SK-N-MC (cell line): ENCODE measurements at regions not wholly inside any gene's neighbourhood (a gene's known extent, or its start where the extent isn't known, plus 50 kb on each side); places are given as distances from the start of the nearest gene placed in this dataset.

ENCODE experiments used
- DNase-seq: peaks from one replicate; pipeline ENCODE4 v3.0.0-alpha.2; 2011; ENCODE audit warnings: low read depth, low spot score
- H3K27ac ChIP-seq: fragments of 200-600 bp; sonication (generic); 2 replicates; pipeline ENCODE4 v1.5.1; 2016; ENCODE audit warnings: mixed run types
- H3K36me3 ChIP-seq: fragments of 200-600 bp; sonication (generic); 2 replicates; pipeline ENCODE4 v1.6.1; 2017; ENCODE audit warnings: antibody characterized with exemption, low read length, mixed read lengths; ENCODE audit not compliant: insufficient read depth
- H3K4me3 ChIP-seq: fragments of 200-600 bp; sonication (generic); 2 replicates; pipeline ENCODE4 v1.5.1; 2016
- H3K9ac ChIP-seq: fragments of 200-600 bp; sonication (generic); 2 replicates; pipeline ENCODE4 v1.8.0; 2017; ENCODE audit warnings: mixed run types, mixed read lengths; ENCODE audit not compliant: insufficient read length
- H3K9me3 ChIP-seq: fragments of 200-600 bp; sonication (generic); 2 replicates; pipeline ENCODE4 v1.6.1; 2017; ENCODE audit warnings: low read depth, mild to moderate bottlenecking, antibody characterized with exemption, low read length, moderate library complexity, mixed read lengths
- EZH2 ChIP-seq: fragments of 200-600 bp; sonication (generic); IDR thresholded peaks from one replicate; pipeline ENCODE4 v1.6.1; 2017; ENCODE audit warnings: antibody characterized with exemption
- FOXP2 ChIP-seq: optimal IDR thresholded peaks from 2 replicates; pipeline ENCODE3; 2011; ENCODE audit warnings: mild to moderate bottlenecking, moderate library complexity; ENCODE audit not compliant: insufficient read depth; ENCODE audit errors: extremely low read length, control extremely low read depth
- POLR2AphosphoS5 ChIP-seq: IDR thresholded peaks from 2 replicates; pipeline ENCODE4 v1.6.1; 2012; ENCODE audit warnings: mild to moderate bottlenecking, low read depth, low read length, borderline replicate concordance

DNA sequence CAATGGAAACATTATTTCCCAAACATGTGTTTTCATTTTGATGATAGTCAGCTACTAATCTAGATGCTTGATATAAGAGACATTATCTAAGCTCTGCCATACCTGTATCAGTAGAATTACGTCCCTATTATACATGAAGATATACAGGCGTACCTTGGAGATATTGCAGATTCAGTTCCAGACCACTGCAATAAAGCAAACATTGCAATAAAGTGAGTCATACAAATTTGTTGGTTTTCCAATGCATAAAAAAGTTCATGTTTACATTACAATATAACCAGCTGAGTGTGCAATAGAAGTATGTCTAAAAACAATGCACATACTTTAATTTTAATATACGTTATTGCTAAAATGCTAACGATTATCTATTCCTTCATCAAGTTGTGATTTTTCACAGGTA lies 236.0 kb upstream of the ZNF717 start:
- TF ChIP-seq POLR2AphosphoS5 = no peak
- no peak for TF ChIP-seq EZH2
- TF ChIP-seq FOXP2 = no peak
- no peaks in the 10 kb centered on the region for H3K36me3 ChIP-seq

DNA sequence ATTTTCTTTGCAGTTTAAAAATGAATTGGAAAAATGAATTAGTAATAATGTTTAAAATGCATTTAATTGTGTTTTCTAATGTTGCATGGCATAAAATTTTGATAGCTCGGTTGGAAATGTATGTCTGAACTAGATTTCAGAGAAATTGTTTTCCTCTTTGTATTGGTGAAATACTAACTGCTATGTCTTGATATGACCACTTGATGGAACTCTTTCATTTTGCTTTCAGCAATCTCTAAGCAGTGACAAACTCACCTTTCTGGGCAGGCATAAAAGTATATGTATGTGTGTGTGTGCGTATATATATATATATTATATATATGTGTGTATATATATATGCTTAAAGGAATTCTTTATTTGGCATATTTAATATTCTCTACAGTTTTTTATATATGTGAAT lies 239.3 kb upstream of the ZNF717 start:
- no peak for DNase-seq
- no peak overlapping the region for H3K27ac ChIP-seq
- TF ChIP-seq EZH2 (no peak), FOXP2 (no peak), POLR2AphosphoS5 (no peak)

More for the DNA sequence above, 236.0 kb upstream of the ZNF717 start:
- Histone ChIP-seq H3K9ac (no peak overlapping the region), H3K4me3 (no peak overlapping the region), H3K9me3 (no peaks in the 10 kb centered on the region), H3K27ac (no peak overlapping the region)
- no peak for DNase-seq

DNA sequence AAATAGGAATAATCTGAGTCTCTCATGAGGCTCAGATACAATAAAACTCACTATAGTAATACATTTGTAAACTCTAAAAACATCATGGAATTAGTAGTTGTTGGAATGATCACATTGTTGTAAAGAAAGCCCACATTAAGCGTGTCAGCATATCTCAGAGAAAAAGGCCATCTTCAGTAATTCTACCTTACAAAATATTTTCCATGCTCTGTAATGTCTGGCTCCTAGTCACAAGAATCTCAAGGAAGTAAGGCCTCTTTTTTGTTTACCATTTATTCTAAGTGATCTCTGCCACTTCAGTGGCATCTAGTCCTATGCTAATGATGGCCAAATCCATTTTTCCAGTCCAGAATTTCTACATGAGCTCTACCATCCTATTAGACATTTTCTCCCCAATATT lies 240.2 kb upstream of the ZNF717 start:
- TF ChIP-seq FOXP2 (no peak), POLR2AphosphoS5 (no peak), EZH2 (no peak)
- Histone ChIP-seq H3K9ac (no peak overlapping the region), H3K36me3 (no peaks in the 10 kb centered on the region), H3K27ac (no peak overlapping the region), H3K9me3 (no peaks in the 10 kb centered on the region), H3K4me3 (no peak overlapping the region)
- no peak for DNase-seq

More for the DNA sequence above, 239.3 kb upstream of the ZNF717 start:
- Histone ChIP-seq H3K9ac (no peak overlapping the region), H3K4me3 (no peak overlapping the region), H3K36me3 (no peaks in the 10 kb centered on the region), H3K9me3 (no peaks in the 10 kb centered on the region)

DNA sequence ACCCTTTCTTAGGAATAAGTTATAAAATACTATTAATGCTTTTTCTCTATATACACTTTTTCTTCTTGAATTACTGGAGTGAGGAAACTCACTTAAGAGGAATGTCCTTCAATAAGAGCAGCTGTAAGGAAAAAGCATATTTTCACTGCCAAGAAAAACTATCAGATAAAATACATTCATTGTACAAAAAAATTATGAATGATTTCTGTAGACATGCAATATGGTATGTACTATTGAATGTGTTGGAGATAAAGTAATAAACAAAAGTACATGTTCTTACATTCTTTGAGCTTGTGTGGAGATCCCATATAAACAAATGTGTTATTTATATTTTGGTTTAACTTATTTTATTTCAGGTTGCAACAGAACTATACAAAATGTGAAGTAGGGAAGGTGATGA lies 241.0 kb upstream of the ZNF717 start:
- H3K9ac ChIP-seq = no peak overlapping the region
- no peak overlapping the region for H3K27ac ChIP-seq
- H3K4me3 ChIP-seq = no peak overlapping the region
- TF ChIP-seq EZH2 = no peak
- TF ChIP-seq POLR2AphosphoS5 = no peak
- no peak for TF ChIP-seq FOXP2
- H3K9me3 ChIP-seq = no peaks in the 10 kb centered on the region
- DNase-seq = no peak
- H3K36me3 ChIP-seq = no peaks in the 10 kb centered on the region

DNA sequence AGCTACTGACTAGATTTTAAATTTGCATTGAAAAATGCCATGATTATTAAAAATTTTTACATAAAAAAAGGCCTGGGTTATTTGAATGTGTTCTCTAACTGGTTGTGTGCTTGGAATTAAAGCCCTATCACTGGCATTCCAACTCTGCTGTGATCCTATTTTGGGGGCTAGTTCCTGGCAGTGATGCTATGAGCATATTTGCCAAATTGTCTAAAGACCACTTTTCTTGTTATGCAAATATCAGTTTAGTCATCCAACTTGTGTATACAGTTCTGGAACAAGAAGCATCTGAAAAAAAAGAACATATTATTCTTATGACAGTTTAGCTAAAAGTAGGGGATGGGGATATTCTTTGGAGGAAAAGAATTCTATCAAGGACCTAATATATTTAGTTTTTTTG lies 243.4 kb upstream of the ZNF717 start:
- Histone ChIP-seq H3K36me3 (no peaks in the 10 kb centered on the region), H3K9ac (no peak overlapping the region), H3K4me3 (no peak overlapping the region), H3K9me3 (no peaks in the 10 kb centered on the region), H3K27ac (no peak overlapping the region)
- TF ChIP-seq FOXP2 (no peak), POLR2AphosphoS5 (no peak), EZH2 (no peak)
- DNase-seq = no peak

DNA sequence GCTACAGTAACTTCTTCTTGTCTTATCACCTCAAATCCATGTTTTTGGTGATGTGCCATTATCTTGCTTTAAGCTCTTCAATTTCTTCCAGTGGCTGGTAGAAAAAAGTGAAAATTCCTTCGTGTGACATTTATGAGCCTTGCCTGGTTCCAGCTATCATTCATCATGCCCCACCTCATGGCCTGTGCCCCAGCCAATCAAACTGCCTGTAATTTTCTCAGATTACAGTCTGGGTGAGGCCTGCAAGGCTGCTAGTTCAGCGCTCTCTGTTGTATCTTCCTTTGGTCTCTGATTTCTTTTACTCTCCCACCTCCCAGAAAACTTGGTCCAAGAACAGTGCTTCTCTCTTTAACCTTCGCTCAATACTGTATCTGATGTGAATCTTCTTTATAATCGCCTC lies 249.3 kb upstream of the ZNF717 start:
- TF ChIP-seq FOXP2 (no peak), EZH2 (no peak), POLR2AphosphoS5 (no peak)
- Histone ChIP-seq H3K36me3 (no peaks in the 10 kb centered on the region), H3K9me3 (no peaks in the 10 kb centered on the region), H3K4me3 (no peak overlapping the region), H3K9ac (no peak overlapping the region), H3K27ac (no peak overlapping the region)
- no peak for DNase-seq

DNA sequence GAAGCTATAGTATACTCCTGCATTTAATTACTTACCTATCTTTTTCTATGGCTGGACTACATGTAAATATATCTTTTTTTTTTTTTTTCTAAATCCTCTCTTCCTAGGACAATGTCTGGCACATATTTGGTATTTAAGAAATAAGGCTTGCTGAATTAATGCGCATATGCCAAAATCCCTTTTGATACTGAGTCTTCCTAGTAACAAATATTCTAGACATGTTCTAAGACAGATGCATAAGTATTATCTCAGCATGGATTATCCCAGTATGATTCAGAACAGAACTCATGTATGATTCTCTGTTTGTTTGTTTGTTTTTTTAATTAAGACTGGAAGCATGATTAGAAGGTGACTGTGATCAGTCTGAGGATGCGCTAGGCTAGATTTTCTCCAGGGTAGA lies 249.8 kb upstream of the ZNF717 start:
- Histone ChIP-seq H3K36me3 (no peaks in the 10 kb centered on the region), H3K27ac (no peak overlapping the region), H3K4me3 (no peak overlapping the region), H3K9me3 (no peaks in the 10 kb centered on the region), H3K9ac (no peak overlapping the region)
- TF ChIP-seq EZH2 (no peak), FOXP2 (no peak), POLR2AphosphoS5 (no peak)
- no peak for DNase-seq

DNA sequence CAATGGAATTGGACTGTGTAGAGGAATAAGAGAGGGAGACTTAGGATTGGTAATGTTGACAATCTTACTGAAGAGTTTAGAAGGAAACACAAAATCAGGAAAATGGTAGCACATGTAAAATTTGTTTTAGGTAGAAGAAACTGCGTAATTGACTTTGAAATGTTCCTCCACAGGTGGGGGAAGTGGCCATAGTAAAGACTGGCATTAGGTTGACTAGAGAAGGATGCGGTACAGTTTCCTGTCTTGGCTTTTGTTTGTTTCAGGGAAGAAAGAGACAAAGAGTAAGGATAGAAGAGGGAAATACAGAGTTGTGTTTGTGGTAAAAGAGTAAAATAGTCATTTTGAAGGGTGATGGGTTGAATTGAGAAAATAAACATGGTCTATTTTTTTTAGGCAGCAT lies 253.6 kb upstream of the ZNF717 start:
- TF ChIP-seq EZH2 (no peak), FOXP2 (no peak), POLR2AphosphoS5 (no peak)
- H3K27ac ChIP-seq = no peak overlapping the region

DNA sequence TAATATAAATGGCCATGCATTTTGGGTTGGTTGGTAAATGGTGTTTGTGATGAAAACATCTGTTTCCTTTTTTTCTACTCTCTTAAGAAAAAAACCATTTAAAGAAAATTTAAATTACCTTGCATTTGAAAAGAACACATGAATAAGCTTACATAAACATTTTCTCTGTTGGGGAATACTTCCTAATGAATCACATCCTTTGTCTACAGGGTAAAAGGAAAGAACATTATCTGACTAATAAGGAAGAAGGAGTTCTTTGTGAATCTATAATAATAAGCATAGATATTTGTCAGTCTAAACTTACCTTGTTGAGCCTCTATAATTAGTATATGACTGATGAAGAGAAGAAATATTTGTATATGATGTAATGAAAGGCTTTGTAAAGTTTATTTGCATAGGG lies 254.1 kb upstream of the ZNF717 start:
- DNase-seq = no peak
- Histone ChIP-seq H3K9me3 (no peaks in the 10 kb centered on the region), H3K27ac (no peak overlapping the region), H3K4me3 (no peak overlapping the region), H3K9ac (no peak overlapping the region), H3K36me3 (no peaks in the 10 kb centered on the region)
- TF ChIP-seq POLR2AphosphoS5 (no peak), EZH2 (no peak), FOXP2 (no peak)

More for the DNA sequence above, 253.6 kb upstream of the ZNF717 start:
- no peak overlapping the region for H3K4me3 ChIP-seq
- H3K36me3 ChIP-seq = no peaks in the 10 kb centered on the region
- DNase-seq = no peak
- H3K9ac ChIP-seq = no peak overlapping the region
- H3K9me3 ChIP-seq = no peaks in the 10 kb centered on the region

DNA sequence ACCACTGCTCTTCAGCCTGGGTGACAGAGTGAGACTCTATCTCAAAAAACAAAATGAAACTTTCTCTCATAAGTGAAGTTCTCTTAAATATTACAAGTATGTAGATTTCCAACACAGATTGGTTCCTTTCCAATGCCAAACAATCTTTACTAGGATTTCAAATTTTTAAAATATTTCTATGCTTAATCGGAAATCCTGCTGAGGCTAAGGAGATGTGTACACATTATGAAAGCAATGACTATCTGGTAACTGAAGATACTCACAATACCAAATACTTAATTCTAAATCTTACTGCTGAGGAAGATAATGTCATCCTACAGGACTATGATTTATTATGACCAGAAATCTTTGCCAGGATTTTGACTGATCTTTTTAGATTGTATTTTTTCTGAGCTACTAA lies 255.6 kb upstream of the ZNF717 start:
- TF ChIP-seq EZH2 = no peak
- TF ChIP-seq FOXP2 = no peak
- no peak for TF ChIP-seq POLR2AphosphoS5
- Histone ChIP-seq H3K4me3 (0 out of 2 replicates have a peak overlapping the region, but pooled peaks have one; percentile 15), H3K27ac (no peak overlapping the region), H3K9ac (no peak overlapping the region), H3K36me3 (no peaks in the 10 kb centered on the region), H3K9me3 (no peaks in the 10 kb centered on the region)
- no peak for DNase-seq
